NCI-H510A treated with DMSO at 0.1 percent for 48 hours (cell line): ENCODE measurements at regions not wholly inside any gene's neighbourhood (a gene's known extent, or its start where the extent isn't known, plus 50 kb on each side); places are given as distances from the start of the nearest gene placed in this dataset.

ENCODE experiments used
- DNase-seq: peaks from one replicate; lab custom pipeline; 2025; lab: John Stamatoyannopoulos, UW

DNA sequence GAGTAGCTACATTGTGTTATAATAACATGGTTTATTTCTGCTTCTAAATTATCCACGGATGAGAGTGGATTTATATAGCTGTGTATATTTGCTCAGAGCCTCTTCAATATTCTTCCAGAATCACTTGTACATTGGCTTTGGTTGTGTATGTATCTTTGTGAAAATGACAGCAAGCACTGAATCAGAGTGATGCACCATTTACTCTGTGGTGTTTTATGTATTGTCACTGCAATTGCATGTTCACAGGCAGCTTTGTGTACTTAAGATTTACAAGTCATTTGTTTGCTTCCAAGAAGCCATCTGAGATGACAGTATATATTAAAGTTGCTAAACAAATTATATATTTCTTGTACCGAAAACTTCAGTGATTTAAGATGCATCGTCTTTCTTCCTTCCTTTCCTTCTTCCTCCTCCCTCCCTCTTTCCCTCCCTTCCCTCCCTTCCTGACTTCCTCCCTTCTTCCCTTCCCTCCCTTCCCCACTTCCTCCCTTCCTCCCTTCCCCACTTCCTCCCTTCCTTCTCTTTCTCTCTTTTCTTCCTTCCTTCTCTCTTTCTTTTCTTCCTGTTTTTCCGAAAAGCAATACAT, 362.3 kb upstream of the GOLIM4 start:
- DNase-seq = no peak

DNA sequence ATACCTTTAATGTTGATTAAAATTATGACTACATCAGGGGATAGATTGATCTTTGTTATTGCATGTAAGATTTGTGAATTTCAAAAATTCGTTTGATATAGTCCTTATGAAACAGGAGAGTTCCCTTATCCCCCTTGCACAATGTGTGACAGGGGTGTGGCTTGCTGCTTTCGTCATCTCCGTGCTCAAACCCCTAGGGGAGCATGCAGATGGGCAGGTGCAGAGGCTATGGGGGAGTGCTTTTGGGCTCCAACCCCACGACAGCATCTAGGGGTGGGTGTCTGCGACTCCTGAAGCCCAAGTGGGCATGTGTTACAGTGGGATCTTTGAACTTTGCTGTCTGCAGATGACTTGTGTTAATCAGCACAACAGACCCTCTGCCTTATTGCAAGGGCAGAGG, 360.1 kb upstream of the GOLIM4 start:
- no peak for DNase-seq

DNA sequence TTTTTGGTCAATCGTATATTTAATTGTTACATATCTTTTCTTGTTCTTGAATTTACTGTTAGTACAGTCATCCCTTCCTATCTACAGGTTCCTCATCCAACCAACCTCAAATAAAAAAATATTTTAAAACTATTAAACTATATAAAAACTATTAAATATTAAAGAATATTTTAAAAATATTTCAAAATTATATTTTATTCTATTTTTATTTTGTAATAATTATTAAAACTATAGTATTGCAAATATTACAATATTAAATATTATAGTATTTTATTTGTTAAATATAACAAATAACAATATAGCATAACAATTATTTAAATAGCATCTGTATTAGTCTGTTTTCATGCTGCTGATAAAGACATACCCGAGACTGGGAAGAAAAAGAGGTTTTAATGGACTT, 357.9 kb upstream of the GOLIM4 start:
- DNase-seq = no peak

DNA sequence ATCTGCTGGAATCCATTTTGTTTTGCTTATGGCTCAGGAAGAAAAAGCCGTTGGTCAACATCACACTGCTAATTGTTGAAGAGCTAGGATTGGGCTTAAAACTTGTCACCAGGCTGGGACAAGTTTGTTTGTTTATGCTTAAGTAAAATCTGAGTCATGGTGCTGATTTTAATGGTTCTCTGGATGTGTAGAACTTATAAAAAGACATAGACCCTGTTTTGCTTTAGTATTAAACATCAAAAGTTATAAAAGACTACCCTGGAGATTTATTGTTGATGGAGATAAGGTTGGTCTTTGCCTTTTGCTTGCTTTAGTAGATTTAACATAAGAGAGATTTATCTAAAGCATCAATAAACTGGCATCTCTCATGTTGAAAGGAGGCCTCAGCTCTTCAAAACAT, 348.2 kb upstream of the GOLIM4 start:
- no peak for DNase-seq

DNA sequence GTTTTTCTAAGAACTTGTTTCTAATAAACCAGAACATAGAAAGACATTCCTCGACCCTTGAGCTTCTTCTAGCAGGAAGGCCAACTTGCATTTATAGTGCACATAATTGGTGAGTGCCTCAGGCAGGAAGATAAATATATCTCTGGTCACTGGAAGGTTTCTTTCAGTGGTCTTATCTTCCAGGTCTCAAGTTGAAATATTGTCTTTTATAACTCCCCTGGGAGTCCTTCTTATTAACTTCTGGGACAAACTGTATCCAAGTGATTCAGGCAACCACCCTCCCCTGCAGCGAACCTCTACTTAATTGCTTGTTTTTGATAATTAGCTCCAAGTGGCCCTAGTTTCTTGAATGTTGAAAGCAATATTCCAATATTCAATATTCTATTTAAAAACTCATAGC, 346.8 kb upstream of the GOLIM4 start:
- no peak for DNase-seq

DNA sequence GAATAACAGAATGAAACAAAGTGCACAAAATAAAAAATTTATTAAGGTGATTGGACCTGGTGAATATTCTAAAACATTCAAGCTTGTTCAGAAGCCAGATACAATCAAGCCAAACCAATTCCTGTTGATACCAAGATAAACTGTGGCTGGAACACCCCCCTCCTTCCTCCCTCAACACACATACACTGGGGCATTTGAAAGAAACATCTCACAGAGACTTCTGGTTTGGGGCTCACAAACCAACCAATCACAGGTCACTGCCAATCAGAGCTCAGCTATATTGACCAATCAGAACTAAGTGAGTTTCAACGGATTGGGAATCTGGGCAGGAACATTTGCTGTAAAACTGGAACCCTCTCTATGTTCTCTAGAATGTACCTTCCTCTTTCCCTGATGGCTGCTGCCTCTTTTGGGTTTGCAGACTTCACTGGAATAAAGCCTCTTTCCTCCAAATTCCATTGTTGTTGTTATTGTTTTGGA, 340.6 kb upstream of the GOLIM4 start:
- no peak for DNase-seq

DNA sequence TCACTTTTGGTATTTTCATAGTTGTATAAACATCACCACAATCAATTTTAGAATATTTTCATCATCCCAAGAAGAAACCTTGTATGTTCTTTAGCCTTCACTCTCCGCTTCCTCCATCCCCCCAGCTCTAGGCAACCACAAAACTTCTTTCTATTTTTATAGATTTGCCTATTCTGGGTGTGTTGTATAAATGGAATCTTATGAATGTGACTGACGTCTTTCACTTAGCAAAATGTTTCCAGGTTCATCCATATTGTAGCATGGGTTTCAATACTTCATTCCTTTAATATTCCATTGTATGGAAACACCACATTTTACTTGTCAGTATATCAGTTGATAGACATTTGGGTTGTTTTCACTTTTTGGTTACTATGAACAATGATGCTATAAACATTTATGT, 335.8 kb upstream of the GOLIM4 start:
- no peak for DNase-seq

DNA sequence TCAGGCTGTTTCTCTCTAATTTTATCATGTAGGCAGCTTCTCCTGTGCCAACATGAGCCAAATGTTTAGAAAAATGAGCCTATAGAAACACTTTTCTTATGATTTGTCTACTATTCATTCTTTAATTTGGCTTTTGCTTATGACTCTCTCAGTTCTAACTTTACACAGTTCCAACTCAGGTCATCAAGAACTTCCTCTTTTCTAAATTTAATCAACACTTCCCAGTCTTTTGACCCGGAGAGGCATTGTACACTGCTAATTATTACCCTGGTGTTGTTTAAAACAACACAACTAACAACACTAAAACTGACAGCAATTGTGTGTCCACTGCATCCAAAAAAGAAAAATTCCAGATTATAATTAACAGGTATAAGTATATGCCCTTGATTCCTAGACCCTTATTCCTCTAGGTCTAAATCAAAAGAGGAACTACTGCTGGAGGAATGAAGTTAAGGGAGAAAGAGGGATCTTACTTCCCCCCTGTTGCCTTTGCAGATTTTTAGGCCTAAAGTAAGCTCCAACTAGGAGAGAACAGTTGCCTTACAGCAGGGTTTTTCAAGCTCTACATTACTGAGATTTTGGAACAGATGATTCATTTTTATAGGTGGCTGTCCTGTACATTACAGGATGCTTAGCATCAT, 332.2 kb upstream of the GOLIM4 start:
- DNase-seq = no peak

DNA sequence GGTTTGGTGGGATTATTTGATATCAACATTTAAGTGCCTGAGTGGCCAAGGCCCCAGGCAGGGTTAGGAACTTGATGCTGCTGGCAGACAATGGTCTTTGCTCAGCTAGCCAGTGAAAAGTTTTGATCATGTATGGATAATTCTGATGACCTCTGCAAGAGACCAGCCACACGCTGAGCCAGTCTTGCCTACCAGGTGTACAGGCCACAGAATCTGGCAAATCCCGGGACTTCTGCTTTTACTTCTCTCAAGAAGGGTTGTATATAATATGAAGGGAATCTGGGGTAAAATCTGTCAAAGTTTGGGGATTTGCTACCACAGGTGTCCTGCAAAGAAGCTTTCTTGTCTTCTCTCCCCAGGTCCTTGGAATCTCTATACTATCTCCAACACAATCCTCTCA, 331.4 kb upstream of the GOLIM4 start:
- DNase-seq = no peak

DNA sequence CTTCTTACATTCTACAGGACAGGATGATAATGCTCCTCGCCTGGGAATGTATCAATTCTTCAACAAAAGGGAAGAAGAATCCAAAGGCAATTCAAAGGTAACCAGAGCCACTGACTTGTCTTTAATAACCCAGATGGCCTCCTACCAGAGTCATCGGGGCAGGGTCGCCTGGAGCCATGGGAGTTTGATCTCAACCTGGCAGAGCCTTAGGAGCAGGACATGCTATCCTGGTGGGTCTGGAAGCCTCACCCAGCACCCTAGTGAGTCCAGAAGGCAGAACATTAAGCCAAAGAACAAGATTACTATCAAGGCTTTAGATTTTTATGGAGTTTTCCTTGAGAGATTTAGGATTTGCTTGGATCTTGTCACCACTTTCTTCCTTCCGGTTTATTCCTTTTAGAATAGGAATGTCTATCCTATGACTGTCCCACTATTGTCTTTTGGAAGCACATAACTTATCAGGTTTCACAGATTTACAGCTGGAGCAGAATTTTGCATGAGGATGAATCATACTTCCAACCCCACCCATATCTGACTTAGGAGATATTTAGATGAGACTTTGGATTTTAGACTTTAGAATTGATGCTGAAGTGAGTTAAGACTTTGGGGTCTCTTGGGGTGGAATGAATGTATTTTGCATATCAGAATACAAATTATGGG, 330.3 kb upstream of the GOLIM4 start:
- no peak for DNase-seq

DNA sequence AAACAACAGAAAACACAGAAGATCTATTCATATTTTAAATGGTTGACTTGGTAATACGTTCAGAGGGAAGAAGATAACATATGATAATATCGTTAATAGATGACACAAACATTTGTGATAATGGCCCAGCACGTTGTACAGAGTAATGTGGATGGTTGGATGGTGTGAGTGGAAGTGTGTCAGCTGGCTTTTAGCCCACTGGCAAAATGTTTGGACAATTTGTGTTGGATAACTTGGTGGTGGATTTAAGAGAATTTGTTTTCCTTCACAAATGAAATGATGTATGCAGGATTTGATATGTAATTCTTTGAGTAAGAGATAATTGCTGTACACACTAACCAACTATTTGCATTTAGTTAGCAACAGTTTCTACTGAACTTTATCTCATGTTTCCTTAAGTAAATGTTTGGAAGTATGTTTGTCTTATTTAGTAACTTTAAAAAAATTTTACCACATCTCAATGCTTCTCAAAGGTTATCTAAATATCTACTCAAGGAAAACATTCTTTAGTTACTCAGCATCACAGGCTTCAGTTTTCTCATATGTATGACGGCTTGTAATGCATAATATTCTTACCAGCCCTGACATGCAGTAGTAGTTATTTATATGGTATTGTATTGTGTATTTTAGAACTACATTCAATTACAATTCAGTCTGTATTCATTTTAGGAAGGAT, 328.5 kb upstream of the GOLIM4 start:
- DNase-seq = no peak

DNA sequence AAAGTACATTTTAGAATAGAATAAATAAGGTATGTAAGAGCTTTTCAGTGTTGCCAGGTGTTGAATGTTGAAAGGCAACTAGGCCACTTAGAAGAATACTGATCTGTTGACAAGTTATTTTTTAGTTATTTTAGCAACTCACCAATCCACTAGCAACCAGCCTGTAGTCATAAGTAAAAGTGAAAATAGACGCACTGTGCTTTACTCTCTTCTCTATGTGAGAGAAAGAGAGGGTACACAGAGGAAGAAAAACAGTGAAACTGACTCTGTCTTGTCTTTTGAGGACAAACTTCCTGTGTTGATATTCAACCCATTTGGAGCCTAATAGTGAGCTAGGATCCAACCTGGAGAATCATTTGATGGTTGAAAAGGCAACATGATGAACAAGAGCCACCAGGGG, 327.1 kb upstream of the GOLIM4 start:
- no peak for DNase-seq

DNA sequence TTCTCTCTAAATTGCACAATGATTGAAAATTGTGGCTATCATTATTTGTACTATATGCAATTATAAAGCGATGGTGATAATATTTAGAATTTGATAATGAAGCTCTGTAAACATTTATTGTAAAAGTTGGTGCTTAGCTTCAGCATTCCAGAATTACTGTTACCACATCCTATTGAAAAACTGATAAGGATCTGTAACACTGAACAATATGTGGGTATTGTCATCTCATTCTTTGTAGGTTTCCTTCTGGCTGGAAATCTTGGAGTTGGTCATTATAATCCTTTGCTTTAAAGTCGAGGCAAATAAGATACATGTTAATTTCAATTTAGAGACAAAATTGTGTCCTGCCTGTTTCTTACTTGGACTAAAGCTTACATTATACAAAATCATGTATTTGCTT, 323.4 kb upstream of the GOLIM4 start:
- DNase-seq = no peak

DNA sequence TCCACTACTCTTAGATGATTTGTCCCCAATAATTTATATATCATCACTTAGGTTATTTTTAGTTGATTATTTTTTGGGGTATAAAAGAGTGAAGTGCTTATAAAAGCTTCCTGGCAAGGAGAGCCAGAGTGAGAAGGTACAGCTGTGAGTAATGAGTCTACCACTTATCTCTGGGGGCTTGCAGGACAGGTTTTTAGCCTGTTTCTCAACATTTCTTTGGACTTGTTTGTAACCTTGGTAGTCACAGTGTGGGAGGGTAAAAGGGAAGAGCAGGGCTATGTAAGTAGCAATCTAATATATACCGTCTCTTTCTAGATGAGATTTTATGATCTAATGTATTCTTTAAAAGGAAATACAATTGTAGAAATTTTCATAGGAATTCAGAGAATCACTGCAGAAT, 321.3 kb upstream of the GOLIM4 start:
- no peak for DNase-seq

DNA sequence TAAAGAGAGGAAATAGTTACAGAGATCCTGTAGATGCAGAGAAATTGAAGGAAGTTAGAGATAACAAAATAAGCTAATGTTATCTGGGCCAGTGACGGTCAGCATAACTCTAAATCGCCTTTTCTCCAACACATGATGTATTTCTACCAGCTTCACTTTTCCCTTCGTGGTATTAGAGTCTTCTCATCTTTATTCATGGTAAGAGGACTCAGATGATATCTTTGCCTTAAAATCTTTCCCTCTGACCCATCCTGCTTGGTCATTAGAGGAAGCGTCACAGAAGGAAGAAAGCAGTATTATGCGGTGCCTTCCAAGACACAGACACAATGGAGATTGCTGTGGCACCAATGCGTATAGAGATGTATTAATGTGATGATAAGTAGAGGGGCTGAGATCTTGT, 320.7 kb upstream of the GOLIM4 start:
- DNase-seq = no peak

DNA sequence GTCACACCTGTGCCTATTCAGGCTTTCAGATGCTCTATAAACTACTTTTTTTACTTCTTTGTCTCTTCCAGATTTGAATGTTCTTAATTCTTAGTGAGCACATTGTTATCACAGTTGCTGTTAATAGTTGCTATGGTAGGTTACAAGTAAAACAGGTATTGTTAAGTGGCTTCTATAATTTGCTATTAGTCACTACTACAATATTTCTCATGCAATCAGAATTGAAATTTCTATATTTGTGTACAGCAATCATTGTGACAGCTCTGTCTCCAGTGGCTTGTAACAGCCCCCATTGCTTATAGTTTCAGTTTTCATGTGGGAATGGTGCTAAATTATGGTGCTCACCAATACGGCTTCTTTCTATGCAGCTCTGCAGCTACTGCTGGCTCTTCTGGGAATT, 318.4 kb upstream of the GOLIM4 start:
- no peak for DNase-seq

DNA sequence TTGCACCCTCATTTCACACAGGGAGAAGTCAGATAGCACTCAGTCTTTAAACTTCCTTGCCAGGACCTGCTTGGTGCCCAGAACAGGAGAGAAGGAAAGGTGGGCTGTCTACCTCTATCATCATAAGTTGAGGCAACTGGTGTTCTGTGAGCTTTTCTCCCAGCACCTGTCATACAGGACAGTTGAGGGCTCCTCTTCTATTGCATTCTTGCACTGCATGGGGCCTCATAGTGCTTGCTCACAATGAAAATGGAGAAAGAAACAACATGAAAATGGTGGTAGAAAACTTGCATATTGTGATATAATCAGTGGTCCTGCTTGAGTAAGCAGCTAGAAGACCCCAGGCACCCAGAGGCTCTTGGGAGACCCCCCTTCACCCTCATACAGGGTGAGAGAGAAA, 311.7 kb upstream of the GOLIM4 start:
- no peak for DNase-seq

DNA sequence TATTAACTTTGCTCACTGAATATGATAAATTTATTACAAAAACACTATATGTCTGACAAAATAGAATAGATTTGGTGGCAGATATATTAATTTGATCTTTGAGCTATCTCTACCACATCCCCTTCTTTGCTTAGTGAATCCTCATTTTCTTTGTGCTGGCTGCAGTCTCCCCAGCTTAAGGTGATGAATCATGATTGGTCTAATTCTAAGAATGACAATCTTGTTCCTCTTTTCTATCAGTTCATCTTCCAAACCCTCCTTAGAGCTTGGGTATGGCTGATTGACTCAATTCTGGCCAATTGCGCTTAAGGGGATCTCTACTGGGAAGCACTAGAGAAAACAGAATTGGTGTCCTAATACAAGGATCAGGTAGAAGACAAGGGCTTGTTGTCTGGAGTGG, 309.6 kb upstream of the GOLIM4 start:
- no peak for DNase-seq

DNA sequence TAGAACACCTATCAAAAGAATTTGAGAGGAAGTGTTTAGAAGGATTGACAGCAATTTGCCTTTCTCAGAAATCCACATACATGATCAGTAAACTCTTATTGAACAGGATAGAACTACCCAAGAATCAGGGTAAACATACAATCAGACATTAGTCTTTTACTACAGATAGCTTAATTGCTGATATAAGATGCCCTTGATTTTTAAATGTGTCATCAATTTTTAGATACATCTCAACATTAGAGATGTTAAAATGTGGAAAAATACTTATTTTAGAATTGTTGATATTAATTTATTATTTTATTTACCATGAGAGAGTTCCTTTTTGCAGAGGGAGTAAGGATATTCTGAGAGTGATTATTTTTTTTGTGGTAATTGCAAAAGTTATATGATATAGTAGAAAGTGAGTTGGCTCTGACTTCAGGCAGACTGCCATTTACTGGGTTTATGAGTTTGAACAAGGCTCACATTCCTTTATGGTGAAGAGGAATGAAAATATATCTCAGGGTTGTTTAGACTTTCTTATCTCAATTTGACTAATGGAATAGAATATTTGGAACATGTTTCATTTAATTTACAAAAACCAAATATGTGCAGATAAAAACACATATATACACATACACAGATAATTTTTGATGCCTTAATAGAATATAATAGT, 302.8 kb upstream of the GOLIM4 start:
- no peak for DNase-seq

DNA sequence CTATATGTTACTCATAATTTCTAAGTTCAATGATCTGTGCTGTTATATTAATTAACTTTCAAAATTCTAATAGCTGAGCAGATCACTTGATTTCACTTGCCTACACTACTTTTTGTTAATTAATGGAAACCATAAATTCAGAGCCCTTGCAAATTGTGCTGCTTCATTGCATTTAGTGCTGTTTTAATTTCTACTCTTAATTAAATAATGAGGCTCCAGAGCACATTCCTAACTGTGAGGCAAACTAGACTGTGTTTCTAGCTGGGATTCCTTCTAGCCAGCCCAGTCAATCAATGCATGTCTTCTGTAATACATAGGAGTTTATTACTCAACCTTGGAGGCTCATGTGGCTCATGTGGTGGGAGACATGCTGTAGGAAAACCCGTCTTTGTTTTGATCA, 301.1 kb upstream of the GOLIM4 start:
- DNase-seq = no peak

DNA sequence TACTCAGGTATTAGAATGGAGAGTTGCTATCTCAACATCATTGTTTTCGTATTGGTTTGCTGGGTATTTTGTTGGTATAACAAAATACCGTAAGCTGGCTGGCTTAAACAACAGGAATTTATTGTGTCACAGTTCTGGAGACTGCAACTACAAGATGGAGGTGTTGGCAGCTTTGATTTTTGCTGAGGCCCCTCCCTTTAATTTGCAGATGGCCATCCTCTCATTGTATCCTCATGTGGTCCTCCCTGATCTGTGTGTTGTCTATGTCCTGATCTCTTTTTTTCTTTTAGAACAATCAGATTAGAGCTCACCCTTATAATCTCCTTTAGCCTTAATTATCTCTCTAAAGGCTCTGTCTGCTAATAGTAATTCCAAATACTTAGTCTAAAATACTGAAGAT, 299.8 kb upstream of the GOLIM4 start:
- DNase-seq = no peak

DNA sequence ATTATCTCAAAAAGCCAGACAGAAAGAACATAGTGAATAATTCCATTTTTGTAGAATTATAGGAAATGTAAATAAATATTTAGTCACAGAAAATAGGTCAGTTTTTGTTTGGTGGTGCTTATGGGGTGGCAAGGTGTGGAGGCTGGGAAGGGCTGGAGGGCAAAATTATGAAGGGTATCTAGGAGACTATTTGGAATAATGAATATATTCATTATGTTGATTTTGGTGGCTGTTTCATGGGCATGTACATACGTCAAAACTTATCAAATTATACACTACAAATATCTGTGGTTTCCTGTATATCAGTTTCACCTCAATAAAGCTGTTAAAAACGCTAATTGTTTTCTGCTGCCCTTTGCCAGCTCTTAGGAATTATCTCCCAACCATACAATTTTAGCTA, 298.7 kb upstream of the GOLIM4 start:
- DNase-seq = no peak

DNA sequence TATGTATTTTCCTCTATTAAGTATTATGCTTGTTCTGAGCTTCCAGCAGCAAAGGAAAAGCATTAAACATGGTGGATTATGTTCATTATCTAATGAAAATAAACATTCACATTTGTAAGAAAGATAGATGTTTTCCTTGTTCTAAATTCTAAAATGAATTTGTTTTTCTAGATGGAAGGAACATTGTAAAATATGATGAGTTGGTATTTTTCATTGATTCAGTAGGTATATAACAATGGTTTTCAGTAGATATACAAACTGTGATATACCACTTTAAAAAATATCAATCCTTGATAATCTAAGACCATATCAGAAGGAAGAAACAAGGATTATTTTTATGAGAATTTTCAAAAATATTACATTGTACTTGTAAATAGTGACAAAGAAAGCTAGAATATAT, 290.6 kb upstream of the GOLIM4 start:
- no peak for DNase-seq
